ENCODE measurements at regions not wholly inside any gene's neighbourhood (a gene's known extent, or its start where the extent isn't known, plus 50 kb on each side); places are given as distances from the start of the nearest gene placed in this dataset.

GRCh38 chr2:72062336-72062735 is 85.3 kb downstream of the CYP26B1 start:
- WGBS, result 90% methylated on average over 3 of the region's 3 CpGs
- Histone ChIP-seq H3K36me3 (ENCODE audit: control insufficient read depth in 1 of 2, insufficient read depth in 2 of 2, low read depth in 1 of 2, low read length in 2 of 2) (no peaks in the 10 kb centered on the region), H3K4me1 (ENCODE audit: control insufficient read depth, insufficient read depth, low read depth, low read length) (no peaks in the 10 kb centered on the region)

GRCh38 chr2:72057308-72057707 is 90.4 kb downstream of the CYP26B1 start:
- H2AK5ac ChIP-seq (ENCODE audit: low read length, severe bottlenecking), result no peak overlapping the region
- no peak overlapping the region for H4K8ac ChIP-seq (ENCODE audit: low read length)
- no peak overlapping the region for H2BK15ac ChIP-seq (ENCODE audit: low read depth, poor library complexity, severe bottlenecking)
- no peak overlapping the region for H3K9ac ChIP-seq (ENCODE audit: low read length)
- no peak overlapping the region for H2BK12ac ChIP-seq (ENCODE audit: low read length in 2 of 2)
- no peak overlapping the region for H3K18ac ChIP-seq (ENCODE audit: low read depth in 1 of 2, low read length in 2 of 2)
- H2BK120ac ChIP-seq (ENCODE audit: low read depth, low read length), result no peak overlapping the region
- H3K14ac ChIP-seq (ENCODE audit: low read length in 2 of 2), result no peak overlapping the region
- no peaks in the 10 kb centered on the region for H3K36me3 ChIP-seq (ENCODE audit: control insufficient read depth in 1 of 2, insufficient read depth in 2 of 2, low read depth in 1 of 2, low read length in 2 of 2)
- no peak overlapping the region for H3K27ac ChIP-seq (ENCODE audit: low read length, poor library complexity, severe bottlenecking)
- no peak overlapping the region for H3K23ac ChIP-seq (ENCODE audit: low read length in 2 of 2)
- peaks cover 8% of the 10 kb centered on the region for H3K9me3 ChIP-seq (ENCODE audit: control insufficient read depth, low read length)
- H2AFZ ChIP-seq (ENCODE audit: low read depth, low read length), result no peak overlapping the region
- 55% methylated on average over 1 of the region's 1 CpG for WGBS
- H3K4ac ChIP-seq (ENCODE audit: low read depth in 1 of 2, low read length in 2 of 2), result no peak overlapping the region
- DNase-seq, result no peak
- no peak overlapping the region for H3K4me3 ChIP-seq (ENCODE audit: insufficient read depth in 1 of 2, low read depth in 1 of 2, low read length in 2 of 2)
- no peaks in the 10 kb centered on the region for H3K4me1 ChIP-seq (ENCODE audit: control insufficient read depth, insufficient read depth, low read depth, low read length)
- no peak overlapping the region for H4K91ac ChIP-seq (ENCODE audit: low read length)
- H2BK5ac ChIP-seq (ENCODE audit: low read depth, low read length, poor library complexity, severe bottlenecking), result no peak overlapping the region
- no peak overlapping the region for H3K4me2 ChIP-seq (ENCODE audit: low read length, poor library complexity, severe bottlenecking)
- peaks cover 0 to 5% of the 10 kb centered on the region in 2 experiments for H3K27me3 ChIP-seq (ENCODE audit: control insufficient read depth in 1 of 2, insufficient read depth in 1 of 2, low read length in 2 of 2)
- H3K79me1 ChIP-seq (replicated peaks; ENCODE audit: low read length, poor library complexity, severe bottlenecking), result no peaks in the 10 kb centered on the region

More at GRCh38 chr2:72062336-72062735, 85.3 kb downstream of the CYP26B1 start:
- no peak overlapping the region for H4K8ac ChIP-seq (ENCODE audit: low read length)
- H3K9ac ChIP-seq (ENCODE audit: low read length), result no peak overlapping the region
- H2AFZ ChIP-seq (ENCODE audit: low read depth, low read length), result no peak overlapping the region
- no peak overlapping the region for H3K27ac ChIP-seq (ENCODE audit: low read length, poor library complexity, severe bottlenecking)
- DNase-seq, result no peak
- no peak overlapping the region for H3K4me3 ChIP-seq (ENCODE audit: insufficient read depth in 1 of 2, low read depth in 1 of 2, low read length in 2 of 2)
- H4K91ac ChIP-seq (ENCODE audit: low read length), result no peak overlapping the region
- peaks cover 8% of the 10 kb centered on the region for H3K9me3 ChIP-seq (ENCODE audit: control insufficient read depth, low read length)
- H3K23ac ChIP-seq (ENCODE audit: low read length in 2 of 2), result no peak overlapping the region
- H3K14ac ChIP-seq (ENCODE audit: low read length in 2 of 2), result no peak overlapping the region
- H2AK5ac ChIP-seq (ENCODE audit: low read length, severe bottlenecking), result no peak overlapping the region
- H3K4ac ChIP-seq (ENCODE audit: low read depth in 1 of 2, low read length in 2 of 2), result no peak overlapping the region
- H3K79me1 ChIP-seq (replicated peaks; ENCODE audit: low read length, poor library complexity, severe bottlenecking), result no peaks in the 10 kb centered on the region
- H2BK120ac ChIP-seq (ENCODE audit: low read depth, low read length), result no peak overlapping the region
- no peak overlapping the region for H2BK5ac ChIP-seq (ENCODE audit: low read depth, low read length, poor library complexity, severe bottlenecking)
- no peak overlapping the region for H3K4me2 ChIP-seq (ENCODE audit: low read length, poor library complexity, severe bottlenecking)
- H2BK12ac ChIP-seq (ENCODE audit: low read length in 2 of 2), result no peak overlapping the region
- H3K27me3 ChIP-seq (ENCODE audit: control insufficient read depth in 1 of 2, insufficient read depth in 1 of 2, low read length in 2 of 2), result peaks cover 0 to 4% of the 10 kb centered on the region in 2 experiments
- no peak overlapping the region for H2BK15ac ChIP-seq (ENCODE audit: low read depth, poor library complexity, severe bottlenecking)
- H3K18ac ChIP-seq (ENCODE audit: low read depth in 1 of 2, low read length in 2 of 2), result no peak overlapping the region

GRCh38 chr2:72051971-72052505 is 95.6 kb downstream of the CYP26B1 start:
- H2BK15ac ChIP-seq (ENCODE audit: low read depth, poor library complexity, severe bottlenecking), result no peak overlapping the region
- no peak overlapping the region for H3K27ac ChIP-seq (ENCODE audit: low read length, poor library complexity, severe bottlenecking)
- H2BK120ac ChIP-seq (ENCODE audit: low read depth, low read length), result no peak overlapping the region
- H3K36me3 ChIP-seq (ENCODE audit: control insufficient read depth in 1 of 2, insufficient read depth in 2 of 2, low read depth in 1 of 2, low read length in 2 of 2), result no peaks in the 10 kb centered on the region
- no peak overlapping the region for H2BK12ac ChIP-seq (ENCODE audit: low read length in 2 of 2)
- no peaks in the 10 kb centered on the region for H3K27me3 ChIP-seq (ENCODE audit: control insufficient read depth in 1 of 2, insufficient read depth in 1 of 2, low read length in 2 of 2)
- H3K14ac ChIP-seq (ENCODE audit: low read length in 2 of 2), result no peak overlapping the region
- no peak overlapping the region for H3K18ac ChIP-seq (ENCODE audit: low read depth in 1 of 2, low read length in 2 of 2)
- no peak overlapping the region for H3K4ac ChIP-seq (ENCODE audit: low read depth in 1 of 2, low read length in 2 of 2)
- H3K4me3 ChIP-seq (ENCODE audit: insufficient read depth in 1 of 2, low read depth in 1 of 2, low read length in 2 of 2), result peak overlapping the region in 1 of 2 experiments; percentile 21
- no peaks in the 10 kb centered on the region for H3K79me1 ChIP-seq (replicated peaks; ENCODE audit: low read length, poor library complexity, severe bottlenecking)
- no peak overlapping the region for H2BK5ac ChIP-seq (ENCODE audit: low read depth, low read length, poor library complexity, severe bottlenecking)
- H2AK5ac ChIP-seq (ENCODE audit: low read length, severe bottlenecking), result no peak overlapping the region
- H3K9ac ChIP-seq (ENCODE audit: low read length), result peak overlapping the region; percentile 72
- no peak for DNase-seq
- H4K91ac ChIP-seq (ENCODE audit: low read length), result no peak overlapping the region
- no peak overlapping the region for H2AFZ ChIP-seq (ENCODE audit: low read depth, low read length)
- H3K4me2 ChIP-seq (ENCODE audit: low read length, poor library complexity, severe bottlenecking), result no peak overlapping the region
- no peaks in the 10 kb centered on the region for H3K4me1 ChIP-seq (ENCODE audit: control insufficient read depth, insufficient read depth, low read depth, low read length)
- no peak overlapping the region for H4K8ac ChIP-seq (ENCODE audit: low read length)
- WGBS, result 40% methylated on average over 1 of the region's 4 CpGs
- H3K23ac ChIP-seq (ENCODE audit: low read length in 2 of 2), result no peak overlapping the region
- H3K9me3 ChIP-seq (ENCODE audit: control insufficient read depth, low read length), result peaks cover 5% of the 10 kb centered on the region

GRCh38 chr2:72051204-72051603 is 96.5 kb downstream of the CYP26B1 start:
- no peak overlapping the region for H2BK120ac ChIP-seq (ENCODE audit: low read depth, low read length)
- no peak overlapping the region for H2AK5ac ChIP-seq (ENCODE audit: low read length, severe bottlenecking)
- no peak overlapping the region for H2BK12ac ChIP-seq (ENCODE audit: low read length in 2 of 2)
- no peak overlapping the region for H3K14ac ChIP-seq (ENCODE audit: low read length in 2 of 2)
- H3K18ac ChIP-seq (ENCODE audit: low read depth in 1 of 2, low read length in 2 of 2), result no peak overlapping the region
- no peak overlapping the region for H3K4me2 ChIP-seq (ENCODE audit: low read length, poor library complexity, severe bottlenecking)
- no peak overlapping the region for H2AFZ ChIP-seq (ENCODE audit: low read depth, low read length)
- no peak overlapping the region for H3K4ac ChIP-seq (ENCODE audit: low read depth in 1 of 2, low read length in 2 of 2)
- H3K4me3 ChIP-seq (ENCODE audit: insufficient read depth in 1 of 2, low read depth in 1 of 2, low read length in 2 of 2), result no peak overlapping the region
- 49% methylated on average over 2 of the region's 2 CpGs for WGBS
- no peak for DNase-seq
- peaks cover 5% of the 10 kb centered on the region for H3K9me3 ChIP-seq (ENCODE audit: control insufficient read depth, low read length)
- H3K36me3 ChIP-seq (ENCODE audit: control insufficient read depth in 1 of 2, insufficient read depth in 2 of 2, low read depth in 1 of 2, low read length in 2 of 2), result no peaks in the 10 kb centered on the region
- no peak overlapping the region for H3K9ac ChIP-seq (ENCODE audit: low read length)
- H3K4me1 ChIP-seq (ENCODE audit: control insufficient read depth, insufficient read depth, low read depth, low read length), result no peaks in the 10 kb centered on the region
- no peak overlapping the region for H2BK15ac ChIP-seq (ENCODE audit: low read depth, poor library complexity, severe bottlenecking)
- no peak overlapping the region for H3K23ac ChIP-seq (ENCODE audit: low read length in 2 of 2)
- no peak overlapping the region for H4K91ac ChIP-seq (ENCODE audit: low read length)
- H3K27me3 ChIP-seq (ENCODE audit: control insufficient read depth in 1 of 2, insufficient read depth in 1 of 2, low read length in 2 of 2), result no peaks in the 10 kb centered on the region
- H3K27ac ChIP-seq (ENCODE audit: low read length, poor library complexity, severe bottlenecking), result no peak overlapping the region
- no peaks in the 10 kb centered on the region for H3K79me1 ChIP-seq (replicated peaks; ENCODE audit: low read length, poor library complexity, severe bottlenecking)
- H2BK5ac ChIP-seq (ENCODE audit: low read depth, low read length, poor library complexity, severe bottlenecking), result no peak overlapping the region
- no peak overlapping the region for H4K8ac ChIP-seq (ENCODE audit: low read length)

Measured in mesenchymal stem cell (in vitro differentiated cells and primary cell).